Endometrium (tissue), 2 donors: ENCODE measurements at regions not wholly inside any gene's neighbourhood (a gene's known extent, or its start where the extent isn't known, plus 50 kb on each side); places are given as distances from the start of the nearest gene placed in this dataset.
A peak's percentile ranks its signal among the peaks of the same experiment; 100 is the strongest.
"Not testable (repeated sequence)": the region's sequence is repeated elsewhere in the genome, so short reads cannot be mapped to it uniquely, and the experiment has no call there.

Source experiments
- FAIRE-seq: peaks from 2 replicates; lab custom pipeline; 2012; peaks lifted over from hg19 to GRCh38; lab: Jason Lieb, UNC
- donor health status: control.
- donor health status: control.

DNA sequence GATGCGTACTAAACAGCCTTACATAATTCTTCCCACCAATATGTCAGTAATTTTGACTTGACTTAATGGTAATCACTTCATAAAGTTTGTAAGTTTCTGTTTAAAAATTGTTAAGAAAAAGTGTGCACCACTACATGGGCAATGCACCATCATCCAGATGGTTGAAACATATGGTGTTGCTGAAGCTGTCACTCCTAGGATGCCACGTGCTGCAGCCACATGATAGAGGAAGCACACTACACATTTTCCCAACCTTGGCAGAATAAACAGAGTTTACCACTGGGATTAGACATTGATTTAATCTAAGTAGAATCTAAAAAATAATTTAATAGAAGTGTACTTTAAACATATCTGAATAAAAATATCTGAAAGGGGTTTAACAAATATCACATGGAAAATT, 1209.9 kb downstream of the NSUN3 start:
- FAIRE-seq, result no peak

DNA sequence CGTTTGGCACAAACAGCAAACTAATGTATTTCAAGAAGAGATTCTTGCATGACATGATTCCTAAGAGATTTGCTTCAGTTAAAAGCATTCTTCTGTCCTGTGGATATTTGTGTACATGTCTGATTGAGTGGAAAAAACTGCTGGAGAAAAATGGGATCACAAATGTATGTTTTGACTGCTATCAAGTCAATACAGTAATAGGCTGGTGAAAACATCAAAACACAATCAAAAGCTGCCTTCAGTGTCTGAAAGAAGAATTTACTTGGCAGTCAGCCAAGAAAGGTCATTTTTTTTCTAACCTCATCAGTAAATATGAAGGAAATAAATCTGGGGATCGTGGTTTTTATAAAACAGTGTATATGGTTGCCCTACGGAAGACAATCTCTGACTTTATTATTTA, 1214.8 kb downstream of the NSUN3 start:
- no peak for FAIRE-seq

DNA sequence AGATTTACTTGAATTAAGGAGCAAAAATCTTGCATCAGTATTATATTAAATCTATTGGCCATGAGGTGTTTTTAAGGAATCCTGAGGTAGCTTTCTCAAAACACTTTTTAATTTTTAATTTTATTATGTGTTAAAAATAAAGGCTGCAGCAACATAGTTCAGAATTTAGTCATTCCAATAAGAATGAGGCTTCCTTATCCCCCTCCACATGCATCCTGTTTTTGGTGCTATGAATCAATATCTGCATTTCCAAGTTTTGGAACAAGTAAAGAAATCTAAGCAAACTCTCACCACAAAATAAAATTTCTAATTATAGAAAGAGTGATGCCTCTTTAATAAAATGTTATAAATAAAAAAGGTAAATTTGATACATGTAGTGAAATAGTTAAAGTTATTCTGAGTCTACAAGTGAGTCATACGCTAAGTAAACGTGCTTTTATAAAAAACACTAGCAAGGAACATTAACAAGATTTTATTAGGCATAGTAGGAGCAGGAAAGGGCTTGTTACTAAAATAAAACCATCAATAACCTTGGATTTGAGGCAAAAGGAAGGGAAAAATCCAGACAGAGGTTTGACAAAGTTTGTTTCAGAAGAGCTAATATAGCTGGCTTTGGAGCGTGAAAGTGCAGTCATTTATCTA, 1218.0 kb downstream of the NSUN3 start:
- peak; percentile 4 for FAIRE-seq

DNA sequence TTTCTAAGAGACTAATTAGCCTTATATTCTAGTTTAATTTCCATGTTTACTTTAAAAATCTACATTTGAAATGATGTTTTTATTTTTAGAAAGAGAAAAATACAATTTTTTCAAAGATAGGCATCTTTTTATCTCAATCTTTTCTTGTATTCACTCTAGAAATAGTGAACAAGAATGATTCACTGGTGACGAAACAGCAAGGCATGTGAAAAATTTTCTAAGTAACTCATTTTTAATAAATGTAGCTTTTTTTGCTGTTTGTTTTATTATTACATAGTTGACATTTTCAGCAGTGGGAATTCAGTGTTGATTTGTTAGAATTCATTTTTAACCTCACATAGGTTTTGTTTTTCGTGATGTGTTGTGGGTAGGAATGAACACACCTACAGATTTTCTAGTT, 1226.4 kb downstream of the NSUN3 start:
- FAIRE-seq, result no peak

DNA sequence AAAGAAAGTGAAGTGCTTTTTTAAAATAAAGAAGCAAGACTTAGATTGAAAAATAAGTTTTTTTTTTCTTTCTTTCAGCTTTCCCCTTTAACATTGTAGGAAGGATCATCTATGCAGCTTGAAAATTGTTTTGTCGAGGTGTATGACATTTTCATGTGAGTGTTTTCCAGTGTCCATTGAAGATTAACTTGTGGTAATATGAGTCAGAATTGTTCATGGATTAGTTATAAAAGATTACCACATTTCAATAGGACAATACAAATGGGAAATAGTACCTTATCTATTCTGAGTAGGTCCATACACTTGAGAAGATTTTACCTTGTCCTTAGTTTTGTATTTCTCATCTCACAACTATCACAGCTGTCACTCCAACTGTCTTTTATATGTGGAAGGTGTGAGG, 1234.7 kb downstream of the NSUN3 start:
- FAIRE-seq, result no peak

DNA sequence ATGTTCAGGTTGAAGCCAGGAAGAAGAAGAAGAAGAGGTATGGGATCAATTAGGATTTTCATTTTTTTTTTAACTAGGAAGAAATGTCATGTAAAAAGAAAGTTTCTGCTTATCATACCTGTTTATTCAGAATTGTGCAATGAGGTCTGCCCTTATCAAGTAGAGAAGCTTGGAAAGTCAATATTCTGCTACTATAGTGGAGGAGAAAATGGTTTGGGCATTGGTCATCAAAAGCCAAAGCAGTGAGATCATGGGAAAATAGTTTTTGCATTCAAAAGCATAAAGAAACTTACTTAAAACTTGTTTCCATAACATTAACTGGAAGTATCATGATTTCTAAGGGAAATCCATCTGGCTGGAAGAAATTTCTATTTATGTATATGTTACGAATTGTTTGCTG, 1239.2 kb downstream of the NSUN3 start:
- no peak for FAIRE-seq

DNA sequence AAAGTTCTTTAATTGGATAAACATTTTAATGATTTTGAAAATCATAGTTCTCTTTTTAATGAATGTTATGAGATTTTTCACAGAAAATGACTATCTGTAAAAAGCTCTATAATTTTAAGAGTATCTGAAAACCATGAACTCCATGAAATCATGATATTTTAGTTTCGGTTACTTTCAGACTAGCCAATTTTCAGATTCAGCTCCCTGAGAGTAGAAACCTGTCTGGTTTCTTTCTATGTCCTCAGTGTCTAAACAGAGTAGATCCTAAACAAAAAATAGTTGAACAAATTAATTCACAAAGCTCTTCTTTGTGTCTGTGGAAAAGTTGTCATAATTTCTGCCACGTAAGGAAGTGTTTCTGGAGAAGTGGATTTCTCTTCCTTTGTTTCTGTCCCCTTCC, 1247.7 kb downstream of the NSUN3 start:
- FAIRE-seq, result no peak

DNA sequence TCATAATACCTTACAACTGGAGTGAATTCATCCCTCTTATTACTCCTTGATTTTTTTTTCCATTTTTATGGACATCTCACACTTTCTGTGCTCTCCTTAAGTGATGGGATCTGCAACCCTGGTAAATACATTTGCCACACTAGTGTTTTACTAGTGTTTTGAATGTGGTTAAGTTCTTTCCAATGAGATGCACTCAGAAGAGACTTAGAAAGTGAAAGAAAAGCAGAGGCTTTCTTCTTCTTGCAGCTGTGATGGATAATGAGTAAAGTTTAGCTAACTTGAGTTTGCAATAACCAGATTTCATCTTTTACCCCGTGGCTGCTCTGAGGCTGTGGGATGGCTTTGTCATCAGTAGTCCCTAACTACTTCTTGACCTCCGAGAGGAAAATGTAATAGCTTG, 1248.4 kb downstream of the NSUN3 start:
- no peak for FAIRE-seq

DNA sequence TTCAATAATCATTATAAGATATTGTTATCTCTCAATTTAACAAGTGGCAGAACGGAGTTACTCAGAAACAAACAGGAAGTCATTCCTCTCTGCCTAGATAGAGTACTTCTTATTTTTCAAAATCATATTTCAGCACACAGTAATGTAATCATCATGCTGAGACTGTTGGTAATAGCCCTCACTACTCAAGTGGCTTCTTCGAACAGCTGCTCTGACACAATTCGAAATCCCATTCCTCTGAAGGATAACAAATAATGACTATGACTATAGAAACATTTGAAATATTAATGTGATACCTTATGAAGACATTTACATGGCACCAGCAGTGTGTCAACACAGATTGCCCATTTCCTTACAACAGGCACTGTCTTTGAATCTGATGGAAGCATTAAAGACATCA, 1249.8 kb downstream of the NSUN3 start:
- no peak for FAIRE-seq

DNA sequence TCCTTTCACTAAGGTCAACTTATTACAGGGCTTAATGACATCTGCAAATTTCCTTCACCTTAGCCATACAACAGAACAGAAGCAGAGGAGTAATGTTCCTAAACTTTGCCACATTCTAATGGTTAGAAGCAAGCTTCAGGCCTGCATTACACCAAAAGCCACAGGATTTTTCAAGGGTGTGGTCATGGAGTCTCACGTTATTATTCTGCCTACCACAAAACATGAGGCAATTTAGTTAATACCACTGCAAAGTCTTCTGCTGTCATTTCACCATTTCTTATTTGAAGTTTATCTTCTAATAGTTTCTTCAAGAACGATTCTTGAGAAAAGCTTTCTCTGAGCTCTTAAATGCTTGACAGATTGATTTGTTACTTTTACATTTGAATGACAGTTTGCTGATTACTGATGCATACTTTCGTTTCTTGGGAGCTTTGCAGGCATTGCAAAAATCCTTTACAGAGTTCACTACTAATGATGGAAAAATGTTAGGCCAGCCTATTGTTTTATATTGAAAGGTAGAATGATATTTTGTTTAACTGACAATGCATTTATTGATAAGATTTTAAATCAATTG, 1257.1 kb downstream of the NSUN3 start:
- no peak for FAIRE-seq

DNA sequence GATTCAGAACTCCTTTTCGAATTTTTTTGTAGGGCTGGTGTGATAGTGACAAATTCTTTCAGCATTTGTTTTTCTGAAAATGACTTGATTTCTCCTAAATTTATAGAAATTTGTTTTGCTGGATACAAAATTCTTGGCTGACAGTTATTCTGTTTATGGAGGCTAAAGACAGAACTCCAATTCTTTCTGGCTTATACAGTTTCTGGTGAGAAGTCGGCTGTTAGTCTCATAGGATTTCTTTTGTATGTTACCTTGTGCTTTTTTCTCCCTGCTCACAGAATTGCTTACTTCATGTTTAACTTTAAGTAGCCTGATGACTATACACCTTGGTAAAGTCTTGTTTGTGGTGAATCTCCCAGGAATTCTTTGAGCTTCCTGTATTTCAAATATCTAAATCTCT, 1264.6 kb downstream of the NSUN3 start:
- FAIRE-seq, result no peak

DNA sequence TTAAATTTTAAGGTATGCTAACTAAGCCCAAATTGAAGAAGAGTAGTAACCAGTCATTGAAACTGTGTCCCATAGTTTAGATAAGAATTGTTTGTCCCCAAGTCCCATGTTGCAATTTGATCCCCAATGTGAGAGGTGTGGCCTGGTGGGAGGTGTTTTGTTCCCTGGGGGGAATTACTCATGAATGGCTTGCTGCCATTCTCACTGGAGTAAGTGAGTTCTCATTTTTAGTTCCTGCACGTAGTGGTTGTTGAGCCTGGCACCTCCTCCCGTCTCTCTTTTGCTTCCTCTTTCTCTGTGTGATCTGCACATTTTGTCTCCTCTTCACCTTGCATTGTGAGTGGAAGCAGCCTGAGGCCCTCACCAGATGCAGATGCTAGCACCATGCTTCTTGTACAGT, 1271.0 kb downstream of the NSUN3 start:
- no peak for FAIRE-seq

DNA sequence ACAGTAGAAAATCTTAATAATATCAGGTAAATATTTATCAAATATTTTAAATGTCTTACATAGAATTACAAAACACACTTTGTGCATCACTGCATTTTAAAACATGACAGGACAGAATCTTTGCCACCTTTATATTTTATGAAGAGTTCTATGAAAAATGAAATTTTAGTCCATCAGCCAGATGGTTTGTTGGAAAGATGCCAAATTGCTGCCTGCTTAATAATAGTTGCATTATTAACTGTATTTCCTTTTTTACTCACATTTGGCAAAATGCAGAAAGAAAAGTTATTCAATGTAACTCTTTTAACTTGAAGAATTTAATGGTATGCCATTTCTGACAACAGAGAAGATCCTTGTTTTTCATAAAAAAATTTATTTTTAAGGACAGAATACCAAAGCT, 1271.6 kb downstream of the NSUN3 start:
- FAIRE-seq, result no peak

DNA sequence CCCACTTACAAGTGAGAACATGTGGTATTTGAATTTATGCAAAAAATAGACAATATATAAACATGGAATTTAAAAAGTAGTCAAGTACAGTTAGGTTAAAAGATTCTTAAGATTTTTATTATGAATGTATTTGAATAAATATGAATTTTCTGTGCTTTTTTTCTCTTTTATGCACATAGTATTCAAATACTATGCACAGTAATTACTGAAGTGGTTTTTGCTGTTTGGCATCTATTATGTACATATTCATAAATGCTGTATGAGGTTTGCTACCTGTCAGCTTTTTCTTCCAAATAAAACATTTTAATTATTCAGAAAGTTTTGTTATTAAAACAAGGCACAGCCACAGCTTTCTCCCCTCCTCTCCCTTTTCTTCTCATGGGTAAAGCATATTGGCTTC, 1272.7 kb downstream of the NSUN3 start:
- FAIRE-seq, result no peak

DNA sequence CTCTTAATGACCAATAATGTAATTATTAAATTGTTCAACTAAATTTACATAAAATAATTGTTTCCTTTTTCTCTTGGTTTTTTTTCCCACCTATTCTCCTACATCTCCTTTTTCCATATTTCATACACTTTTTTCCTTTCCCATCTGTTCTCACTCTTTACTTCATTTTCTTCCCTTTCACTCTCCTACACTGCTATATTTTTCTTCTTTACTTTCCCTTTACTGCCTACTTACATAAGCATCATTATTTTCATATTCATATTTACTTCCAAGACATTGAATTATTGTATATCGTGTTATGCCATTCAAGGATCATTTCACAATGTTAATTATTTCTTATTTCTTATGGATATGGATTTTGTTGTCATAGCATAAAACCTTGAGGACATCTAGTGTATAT, 1275.6 kb downstream of the NSUN3 start:
- no peak for FAIRE-seq

DNA sequence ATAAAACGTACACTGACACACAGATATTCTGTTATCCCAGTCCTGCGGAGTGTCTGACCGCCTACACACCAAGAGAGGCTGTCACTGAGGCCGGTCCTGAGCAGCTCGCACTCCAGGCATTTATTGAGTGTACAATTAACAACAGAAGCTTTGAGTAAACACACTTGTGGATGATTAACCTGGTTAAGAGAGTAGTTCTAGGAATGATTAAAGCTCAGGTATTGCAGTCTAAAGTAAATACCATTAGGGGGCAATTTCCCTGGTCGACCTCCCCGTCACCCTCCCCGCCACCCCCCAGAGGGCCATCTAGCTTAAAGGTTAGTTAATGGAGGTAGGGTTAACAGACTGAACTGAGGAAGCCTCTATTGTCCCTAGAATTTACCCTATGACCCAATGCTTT, 1278.5 kb downstream of the NSUN3 start:
- FAIRE-seq, result no peak

DNA sequence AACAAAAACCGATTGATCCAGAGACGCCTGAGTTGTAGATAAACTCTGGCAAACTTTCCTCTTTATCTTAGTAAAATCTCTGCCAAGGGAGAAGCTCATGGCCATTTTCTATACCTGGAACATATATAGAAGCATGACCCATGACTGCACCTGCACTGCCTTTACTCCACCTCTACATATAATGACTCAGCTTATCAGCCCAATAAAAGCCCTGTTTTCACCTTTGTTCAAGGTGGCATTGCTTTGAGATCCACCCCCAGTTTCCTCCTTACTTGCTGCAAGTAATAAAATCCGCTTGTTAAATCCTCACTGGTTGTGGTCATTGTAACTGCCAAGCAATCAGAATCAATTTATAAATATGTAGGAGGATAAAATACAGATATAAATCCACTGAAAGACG, 1280.4 kb downstream of the NSUN3 start:
- no peak for FAIRE-seq

DNA sequence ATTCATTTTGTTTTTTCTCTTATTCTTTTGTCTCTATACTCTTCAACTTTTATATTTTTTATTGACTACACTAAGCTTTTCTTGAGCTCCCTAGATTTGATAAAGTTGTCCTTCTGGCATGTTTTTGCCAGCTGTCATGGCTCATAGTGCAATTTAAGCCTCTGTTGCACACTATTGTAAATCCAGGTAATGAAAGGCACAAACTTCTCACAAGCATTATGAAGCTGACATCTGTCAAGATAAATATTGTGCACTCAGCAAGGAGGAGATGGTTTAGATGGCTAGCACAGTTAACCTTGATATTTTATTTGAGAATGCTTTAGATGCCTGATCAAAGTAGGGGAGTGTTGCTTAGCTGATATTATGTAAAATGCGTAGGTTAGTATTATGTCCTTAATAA, 1280.9 kb downstream of the NSUN3 start:
- no peak for FAIRE-seq

DNA sequence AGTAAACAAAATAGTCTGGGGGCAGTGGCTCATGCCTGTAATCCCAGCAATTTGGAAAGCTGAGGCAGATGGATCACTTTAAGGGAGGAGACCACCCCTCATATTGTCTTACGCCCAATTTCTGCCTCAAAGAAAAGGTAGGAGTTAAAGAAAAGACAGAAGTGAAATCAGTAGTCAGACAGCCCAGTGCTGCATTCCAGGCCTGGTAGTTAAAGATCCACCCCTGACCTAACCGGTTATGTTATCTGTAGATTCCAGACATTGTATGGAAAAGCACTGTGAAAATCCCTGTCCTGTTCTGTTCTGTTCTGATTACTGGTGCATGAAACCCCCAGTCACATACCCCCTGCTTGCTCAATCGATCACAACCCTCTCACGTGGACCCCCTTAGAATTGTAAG, 1285.1 kb downstream of the NSUN3 start:
- not testable (repeated sequence) for FAIRE-seq

DNA sequence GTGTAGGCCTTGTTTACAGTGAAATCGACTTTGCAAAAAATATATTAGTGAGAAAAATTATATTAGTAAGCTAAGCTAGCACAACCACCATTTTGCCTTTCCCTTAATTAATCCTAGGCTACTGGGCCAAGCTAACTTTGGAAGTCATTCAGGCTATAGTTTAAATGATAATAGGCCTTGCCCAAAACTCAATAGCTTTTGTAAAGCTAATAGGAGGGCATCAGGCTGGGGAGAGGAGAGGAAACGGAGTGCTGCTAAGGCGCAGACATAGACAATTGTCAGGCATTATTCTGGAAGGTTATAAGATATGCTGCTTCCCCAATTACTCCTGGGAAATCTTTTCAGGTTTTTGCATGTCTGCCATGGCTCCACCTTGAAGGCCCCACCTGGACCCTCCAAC, 1286.0 kb downstream of the NSUN3 start:
- FAIRE-seq, result no peak

DNA sequence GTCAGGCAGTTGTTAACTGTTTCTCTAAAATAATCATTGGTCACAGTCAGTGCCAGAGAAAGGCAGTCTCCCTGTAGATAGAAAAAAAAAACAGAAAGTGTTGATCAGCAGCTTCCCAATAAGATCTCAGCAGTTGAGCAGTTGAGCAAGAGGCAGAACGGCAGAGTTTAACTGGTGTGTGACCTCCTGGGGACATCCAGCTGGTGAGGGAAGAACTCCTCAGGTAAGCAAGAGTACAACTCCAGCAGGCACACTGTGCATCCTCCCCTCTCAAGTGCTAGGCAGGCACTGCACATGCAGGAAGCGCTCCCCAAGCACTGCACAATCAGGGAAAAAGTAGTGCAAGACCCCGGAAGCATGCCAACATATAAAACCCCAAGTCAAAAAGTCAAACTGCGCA, 1287.2 kb downstream of the NSUN3 start:
- FAIRE-seq, result no peak

DNA sequence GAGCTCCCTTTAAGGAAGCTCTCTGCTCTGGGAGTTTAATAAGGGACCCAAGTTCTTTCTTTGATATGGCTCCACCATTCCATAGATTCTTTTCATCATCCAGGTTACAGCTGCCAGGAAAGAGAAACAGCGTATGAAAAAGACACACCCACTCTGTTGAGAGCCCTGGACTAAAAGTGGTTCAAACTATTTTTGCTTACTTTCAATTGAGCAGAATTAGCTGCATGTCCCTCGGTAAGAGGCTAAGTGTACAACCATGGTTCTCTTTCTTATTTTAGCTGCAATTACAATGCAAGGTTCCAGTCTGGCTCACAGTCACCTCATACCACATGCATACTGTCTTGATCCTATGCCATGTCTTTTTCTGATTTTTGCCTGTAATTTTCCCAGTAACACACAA, 1288.3 kb downstream of the NSUN3 start:
- no peak for FAIRE-seq

DNA sequence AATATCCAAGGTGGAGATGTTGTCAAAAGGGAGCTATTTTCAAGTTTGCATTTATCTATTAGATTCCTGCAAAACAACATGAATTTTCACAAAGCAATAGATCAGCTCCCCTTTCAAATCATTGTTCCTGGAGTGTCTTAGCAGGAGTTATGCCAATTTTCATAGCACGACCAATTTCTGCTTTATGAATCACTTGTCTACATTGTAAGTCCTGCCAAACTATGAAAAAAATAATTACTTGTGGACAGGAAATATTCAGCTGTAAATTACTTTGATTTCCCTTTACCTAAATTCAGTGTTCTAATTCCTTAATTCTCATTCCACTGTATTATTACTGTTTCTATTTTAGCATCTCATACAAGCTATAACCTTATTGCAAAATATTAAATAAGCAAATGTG, 1289.6 kb downstream of the NSUN3 start:
- no peak for FAIRE-seq

DNA sequence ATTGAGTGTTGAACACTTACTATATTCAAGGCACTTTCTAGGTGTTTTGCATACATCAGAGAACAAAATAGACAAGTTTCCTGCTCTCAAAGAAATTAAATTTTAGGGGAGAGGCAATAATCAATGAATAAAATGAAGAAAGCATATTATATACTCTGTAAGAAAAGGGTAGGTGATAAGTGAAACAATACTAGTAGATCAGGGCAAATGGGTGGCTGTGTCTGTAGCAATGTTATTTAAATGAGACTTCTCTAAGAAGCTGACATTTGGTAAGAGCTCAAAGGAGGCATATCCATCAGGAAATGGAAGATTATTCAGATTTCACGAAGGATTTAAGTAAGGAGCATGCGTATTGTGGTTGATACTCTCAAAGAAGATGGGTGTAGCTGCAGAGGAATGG, 1291.6 kb downstream of the NSUN3 start:
- FAIRE-seq, result no peak
